ENCODE measurements at regions not wholly inside any gene's neighbourhood (a gene's known extent, or its start where the extent isn't known, plus 50 kb on each side); places are given as distances from the start of the nearest gene placed in this dataset.

GRCh38 chr7:27431465-27431864 is 188.9 kb downstream of the EVX1 start:
- Histone ChIP-seq H3K27me3 (ENCODE audit: insufficient read depth, low read length, poor library complexity, severe bottlenecking) (no peaks in the 10 kb centered on the region), H3K4me1 (ENCODE audit: insufficient read depth, low read length, poor library complexity, severe bottlenecking) (no peaks in the 10 kb centered on the region), H4K20me1 (ENCODE audit: insufficient read depth, low read length, poor library complexity, severe bottlenecking) (no peaks in the 10 kb centered on the region), H3K79me2 (ENCODE audit: insufficient read depth, low read length) (no peaks in the 10 kb centered on the region), H3K36me3 (ENCODE audit: insufficient read depth, low read length) (no peaks in the 10 kb centered on the region), H3K9me3 (ENCODE audit: insufficient read depth, low read depth, low read length) (no peaks in the 10 kb centered on the region), H3K9ac (ENCODE audit: low read depth, low read length, poor library complexity, severe bottlenecking) (no peak overlapping the region), H3K4me3 (ENCODE audit: low read length, poor library complexity, severe bottlenecking) (no peak overlapping the region), H2AFZ (ENCODE audit: low read length) (no peak overlapping the region), H3K9me2 (replicated peaks; ENCODE audit: low read depth, low read length) (no peaks in the 10 kb centered on the region), H3K4me2 (ENCODE audit: low read depth, low read length, poor library complexity, severe bottlenecking) (no peak overlapping the region), H3F3A (ENCODE audit: low read depth) (no peaks in the 10 kb centered on the region)
- TF ChIP-seq EZH2phosphoT487 (IDR thresholded peaks at IDR 0.05; ENCODE audit: borderline replicate concordance) = no peak
- TF ChIP-seq, protein P1, sequence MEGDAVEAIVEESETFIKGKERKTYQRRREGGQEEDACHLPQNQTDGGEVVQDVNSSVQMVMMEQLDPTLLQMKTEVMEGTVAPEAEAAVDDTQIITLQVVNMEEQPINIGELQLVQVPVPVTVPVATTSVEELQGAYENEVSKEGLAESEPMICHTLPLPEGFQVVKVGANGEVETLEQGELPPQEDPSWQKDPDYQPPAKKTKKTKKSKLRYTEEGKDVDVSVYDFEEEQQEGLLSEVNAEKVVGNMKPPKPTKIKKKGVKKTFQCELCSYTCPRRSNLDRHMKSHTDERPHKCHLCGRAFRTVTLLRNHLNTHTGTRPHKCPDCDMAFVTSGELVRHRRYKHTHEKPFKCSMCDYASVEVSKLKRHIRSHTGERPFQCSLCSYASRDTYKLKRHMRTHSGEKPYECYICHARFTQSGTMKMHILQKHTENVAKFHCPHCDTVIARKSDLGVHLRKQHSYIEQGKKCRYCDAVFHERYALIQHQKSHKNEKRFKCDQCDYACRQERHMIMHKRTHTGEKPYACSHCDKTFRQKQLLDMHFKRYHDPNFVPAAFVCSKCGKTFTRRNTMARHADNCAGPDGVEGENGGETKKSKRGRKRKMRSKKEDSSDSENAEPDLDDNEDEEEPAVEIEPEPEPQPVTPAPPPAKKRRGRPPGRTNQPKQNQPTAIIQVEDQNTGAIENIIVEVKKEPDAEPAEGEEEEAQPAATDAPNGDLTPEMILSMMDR (conservative IDR thresholded peaks at IDR 0.05; ENCODE audit: low read length) = no peak

- H4K20me1 ChIP-seq (ENCODE audit: insufficient read depth, low read length, poor library complexity, severe bottlenecking) = no peaks in the 10 kb centered on the region
- H3K4me3 ChIP-seq (ENCODE audit: low read length, poor library complexity, severe bottlenecking) = no peak overlapping the region
- H3K4me2 ChIP-seq (ENCODE audit: low read depth, low read length, poor library complexity, severe bottlenecking) = no peak overlapping the region
- H3F3A ChIP-seq (ENCODE audit: low read depth) = no peaks in the 10 kb centered on the region
- no peaks in the 10 kb centered on the region for H3K27me3 ChIP-seq (ENCODE audit: insufficient read depth, low read length, poor library complexity, severe bottlenecking)
- no peak overlapping the region for H3K9ac ChIP-seq (ENCODE audit: low read depth, low read length, poor library complexity, severe bottlenecking)
- TF ChIP-seq EZH2phosphoT487 (IDR thresholded peaks at IDR 0.05; ENCODE audit: borderline replicate concordance) = no peak
- TF ChIP-seq, protein P1 (conservative IDR thresholded peaks at IDR 0.05; ENCODE audit: low read length) = no peak
- no peak overlapping the region for H2AFZ ChIP-seq (ENCODE audit: low read length)
- H3K9me2 ChIP-seq (replicated peaks; ENCODE audit: low read depth, low read length) = no peaks in the 10 kb centered on the region
- no peaks in the 10 kb centered on the region for H3K36me3 ChIP-seq (ENCODE audit: insufficient read depth, low read length)
- no peaks in the 10 kb centered on the region for H3K4me1 ChIP-seq (ENCODE audit: insufficient read depth, low read length, poor library complexity, severe bottlenecking)
- H3K79me2 ChIP-seq (ENCODE audit: insufficient read depth, low read length) = no peaks in the 10 kb centered on the region
- no peaks in the 10 kb centered on the region for H3K9me3 ChIP-seq (ENCODE audit: insufficient read depth, low read depth, low read length)
These were observed 191.0 kb downstream of the EVX1 start for GRCh38 chr7:27433581-27433980.

DNA sequence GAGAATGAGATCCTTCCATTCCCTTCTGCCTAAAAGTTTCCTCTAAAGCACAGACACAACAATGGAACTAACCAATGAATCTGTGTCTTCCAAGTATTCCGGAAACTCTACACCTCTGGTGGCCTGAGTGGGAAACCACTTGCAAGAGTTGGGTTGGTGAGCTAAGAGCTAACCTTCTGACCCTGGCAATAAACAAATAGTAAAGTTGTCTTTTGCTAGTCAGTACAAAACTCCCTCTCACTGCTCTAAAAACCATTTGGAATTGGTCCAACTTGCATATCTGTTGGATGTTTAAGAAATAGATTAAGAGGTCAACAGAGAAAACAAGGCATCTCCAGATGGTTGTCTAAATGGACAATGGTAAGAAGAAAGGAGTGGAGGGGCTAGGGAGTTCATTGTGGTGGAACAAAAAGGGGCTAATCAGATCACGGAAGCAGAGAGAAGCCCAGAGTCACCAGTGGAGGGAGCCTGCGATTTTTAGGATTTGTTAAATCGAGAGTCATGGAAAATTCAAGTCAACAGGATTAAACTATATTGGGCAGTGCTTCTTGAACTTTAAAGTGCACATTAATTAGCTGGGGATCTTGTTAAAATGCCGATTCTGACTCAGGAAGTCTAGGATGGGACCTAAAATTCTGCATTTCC is 192.3 kb downstream of the EVX1 start:
- H3K9me3 ChIP-seq (ENCODE audit: insufficient read depth, low read depth, low read length) = no peaks in the 10 kb centered on the region
- no peak overlapping the region for H2AFZ ChIP-seq (ENCODE audit: low read length)
- H3K79me2 ChIP-seq (ENCODE audit: insufficient read depth, low read length) = no peaks in the 10 kb centered on the region
- no peaks in the 10 kb centered on the region for H3K36me3 ChIP-seq (ENCODE audit: insufficient read depth, low read length)
- no peaks in the 10 kb centered on the region for H3F3A ChIP-seq (ENCODE audit: low read depth)
- no peak overlapping the region for H3K4me3 ChIP-seq (ENCODE audit: low read length, poor library complexity, severe bottlenecking)
- H3K9me2 ChIP-seq (replicated peaks; ENCODE audit: low read depth, low read length) = no peaks in the 10 kb centered on the region
- H3K9ac ChIP-seq (ENCODE audit: low read depth, low read length, poor library complexity, severe bottlenecking) = no peak overlapping the region
- H3K27me3 ChIP-seq (ENCODE audit: insufficient read depth, low read length, poor library complexity, severe bottlenecking) = no peaks in the 10 kb centered on the region
- no peak overlapping the region for H3K4me2 ChIP-seq (ENCODE audit: low read depth, low read length, poor library complexity, severe bottlenecking)
- no peaks in the 10 kb centered on the region for H4K20me1 ChIP-seq (ENCODE audit: insufficient read depth, low read length, poor library complexity, severe bottlenecking)
- H3K4me1 ChIP-seq (ENCODE audit: insufficient read depth, low read length, poor library complexity, severe bottlenecking) = no peaks in the 10 kb centered on the region
- TF ChIP-seq, protein P1 (conservative IDR thresholded peaks at IDR 0.05; ENCODE audit: low read length) = no peak; the same call in 1 of the 2 replicates
- TF ChIP-seq EZH2phosphoT487 (IDR thresholded peaks at IDR 0.05; ENCODE audit: borderline replicate concordance) = no peak
